ENCODE measurements at regions not wholly inside any gene's neighbourhood (a gene's known extent, or its start where the extent isn't known, plus 50 kb on each side); places are given as distances from the start of the nearest gene placed in this dataset.

DNA sequence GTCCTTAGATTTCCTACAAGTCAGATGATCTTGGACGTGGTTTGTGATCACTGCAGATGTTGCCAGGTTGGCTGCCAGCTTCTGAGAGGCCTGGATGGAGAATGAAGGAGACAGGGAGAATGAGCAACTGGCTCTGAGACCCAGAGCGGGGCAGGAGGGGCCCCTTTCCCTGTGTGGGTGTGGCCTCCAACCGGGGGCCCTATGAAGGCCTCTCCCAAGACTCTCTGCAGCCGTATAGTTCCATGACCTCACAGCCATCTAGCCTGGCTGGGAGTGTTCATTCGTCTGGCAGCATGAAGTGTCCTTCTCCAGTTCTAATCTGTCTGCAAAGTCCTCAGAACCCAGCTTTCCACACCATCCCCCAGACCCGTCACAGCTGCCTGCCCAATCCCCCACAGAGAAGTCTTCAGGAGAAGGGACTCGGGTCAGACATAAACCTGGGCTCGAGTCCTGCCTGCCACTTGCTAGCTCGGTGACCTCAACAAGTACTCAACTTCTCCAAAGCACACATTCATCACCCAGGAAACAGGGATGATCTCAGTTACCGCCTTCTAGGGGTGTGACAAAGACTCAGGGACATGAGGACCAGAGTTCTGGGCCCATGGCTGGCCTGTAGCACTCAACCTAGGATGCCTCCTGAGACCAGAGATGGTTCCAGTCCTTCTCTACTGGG lies 122.6 kb downstream of the EDN3 start:
- H4K20me1 ChIP-seq (ENCODE audit: insufficient read depth) = no peaks in the 10 kb centered on the region
- WGBS (ENCODE audit: low lambda C conversion rate) = 68% methylated on average over 6 of the region's 10 CpGs

DNA sequence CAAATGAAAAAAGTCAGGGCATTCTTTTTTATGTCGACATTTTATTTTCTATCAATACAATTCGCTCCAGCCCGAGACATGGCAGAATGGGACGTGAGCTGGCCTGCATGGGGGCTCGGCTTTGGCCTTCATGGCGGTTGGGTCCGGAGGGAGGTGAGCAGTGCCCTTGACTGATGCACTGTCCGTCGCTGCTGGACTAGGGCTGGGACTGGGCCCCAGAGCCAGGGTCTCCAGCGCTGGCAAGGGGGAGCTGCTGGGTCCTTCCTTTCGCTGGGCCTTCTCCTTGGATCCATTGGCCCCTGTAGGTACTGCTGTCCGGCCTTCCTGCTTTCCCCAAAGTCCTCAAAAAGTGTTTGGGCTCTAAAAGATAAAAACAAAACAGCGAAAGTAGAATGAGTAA lies 124.6 kb downstream of the EDN3 start:
- Histone ChIP-seq H3K4me3 (ENCODE audit: low read depth in 2 of 2, low read length in 1 of 2) (no peak overlapping the region), H2AFZ (ENCODE audit: low read depth) (no peak overlapping the region), H3K79me2 (ENCODE audit: insufficient read depth) (no peaks in the 10 kb centered on the region), H3F3A (replicated peaks; ENCODE audit: insufficient read depth) (peaks cover 3% of the 10 kb centered on the region), H3K36me3 (replicated peaks in 1 of 2; ENCODE audit: control insufficient read depth in 1 of 2, insufficient read depth in 2 of 2, low read length in 1 of 2) (no peaks in the 10 kb centered on the region), H3K9me2 (no peaks in the 10 kb centered on the region), H3K9me3 (no peaks in the 10 kb centered on the region), H3K9ac (no peak overlapping the region), H3K4me1 (ENCODE audit: control insufficient read depth in 1 of 2, insufficient read depth in 2 of 2, low read depth in 1 of 2, low read length in 1 of 2) (peaks cover 0 to 42% of the 10 kb centered on the region in 2 experiments; a peak in 2 of 4 replicates), H3K27me3 (ENCODE audit: insufficient read depth) (no peaks in the 10 kb centered on the region), H3K4me2 (no peak overlapping the region), H4K20me1 (ENCODE audit: insufficient read depth) (no peaks in the 10 kb centered on the region), H3K27ac (ENCODE audit: low read depth in 2 of 2, low read length in 1 of 2) (peak overlapping the region in 1 of 2 experiments; percentile 92; a peak in 2 of 4 replicates)
- DNase-seq = no peak
- CTCF ChIA-PET = interaction anchor here (0.7 to 3.2 kb wide), 4 partner anchors 13 to 202 kb away, joined by 3 to 8 read pairs (median 5); no protein-coding TSS in a partner anchor
- WGBS (ENCODE audit: low lambda C conversion rate) = 77% methylated on average over 13 of the region's 13 CpGs
- POLR2A ChIA-PET = interaction anchor here (1.1 kb wide), 1 partner anchor 13 kb away, joined by 5 read pairs; no protein-coding TSS in a partner anchor
- TF ChIP-seq, protein P1, sequence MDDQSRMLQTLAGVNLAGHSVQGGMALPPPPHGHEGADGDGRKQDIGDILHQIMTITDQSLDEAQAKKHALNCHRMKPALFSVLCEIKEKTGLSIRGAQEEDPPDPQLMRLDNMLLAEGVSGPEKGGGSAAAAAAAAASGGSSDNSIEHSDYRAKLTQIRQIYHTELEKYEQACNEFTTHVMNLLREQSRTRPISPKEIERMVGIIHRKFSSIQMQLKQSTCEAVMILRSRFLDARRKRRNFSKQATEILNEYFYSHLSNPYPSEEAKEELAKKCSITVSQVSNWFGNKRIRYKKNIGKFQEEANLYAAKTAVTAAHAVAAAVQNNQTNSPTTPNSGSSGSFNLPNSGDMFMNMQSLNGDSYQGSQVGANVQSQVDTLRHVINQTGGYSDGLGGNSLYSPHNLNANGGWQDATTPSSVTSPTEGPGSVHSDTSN (IDR thresholded peaks at IDR 0.05) = no peak
- TF ChIP-seq SIN3A (IDR thresholded peaks at IDR 0.05; ENCODE audit: borderline replicate concordance, low read depth, low read length) (no peak), TEAD4 (IDR thresholded peaks at IDR 0.05; ENCODE audit: borderline replicate concordance, insufficient read depth) (no peak), CHD2 (IDR thresholded peaks at IDR 0.05; ENCODE audit: low read length, partially characterized antibody) (no peak)
- TF ChIP-seq, protein P2, sequence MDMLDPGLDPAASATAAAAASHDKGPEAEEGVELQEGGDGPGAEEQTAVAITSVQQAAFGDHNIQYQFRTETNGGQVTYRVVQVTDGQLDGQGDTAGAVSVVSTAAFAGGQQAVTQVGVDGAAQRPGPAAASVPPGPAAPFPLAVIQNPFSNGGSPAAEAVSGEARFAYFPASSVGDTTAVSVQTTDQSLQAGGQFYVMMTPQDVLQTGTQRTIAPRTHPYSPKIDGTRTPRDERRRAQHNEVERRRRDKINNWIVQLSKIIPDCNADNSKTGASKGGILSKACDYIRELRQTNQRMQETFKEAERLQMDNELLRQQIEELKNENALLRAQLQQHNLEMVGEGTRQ (IDR thresholded peaks at IDR 0.05; ENCODE audit: borderline replicate concordance, low read depth, low read length) = no peak
- TF ChIP-seq, protein P3, sequence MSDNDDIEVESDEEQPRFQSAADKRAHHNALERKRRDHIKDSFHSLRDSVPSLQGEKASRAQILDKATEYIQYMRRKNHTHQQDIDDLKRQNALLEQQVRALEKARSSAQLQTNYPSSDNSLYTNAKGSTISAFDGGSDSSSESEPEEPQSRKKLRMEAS (IDR thresholded peaks at IDR 0.05; ENCODE audit: low read depth) = no peak

More for the DNA sequence above, 122.6 kb downstream of the EDN3 start:
- Histone ChIP-seq H3K79me2 (ENCODE audit: insufficient read depth) (no peaks in the 10 kb centered on the region), H3K27me3 (ENCODE audit: insufficient read depth) (no peaks in the 10 kb centered on the region; the same call in 1 of the 2 replicates), H3K9me3 (no peaks in the 10 kb centered on the region), H2AFZ (ENCODE audit: low read depth) (no peak overlapping the region), H3K4me3 (ENCODE audit: low read depth in 2 of 2, low read length in 1 of 2) (no peak overlapping the region), H3F3A (replicated peaks; ENCODE audit: insufficient read depth) (no peaks in the 10 kb centered on the region), H3K4me2 (no peak overlapping the region), H3K36me3 (replicated peaks in 1 of 2; ENCODE audit: control insufficient read depth in 1 of 2, insufficient read depth in 2 of 2, low read length in 1 of 2) (no peaks in the 10 kb centered on the region), H3K27ac (ENCODE audit: low read depth in 2 of 2, low read length in 1 of 2) (peak overlapping the region in 1 of 2 experiments; percentile 92; a peak in 1 of 4 replicates), H3K4me1 (ENCODE audit: control insufficient read depth in 1 of 2, insufficient read depth in 2 of 2, low read depth in 1 of 2, low read length in 1 of 2) (peaks cover 0 to 30% of the 10 kb centered on the region in 2 experiments; a peak in 1 of 4 replicates), H3K9ac (no peak overlapping the region), H3K9me2 (no peaks in the 10 kb centered on the region)
- CTCF ChIA-PET = interaction anchor here (0.6 to 3.2 kb wide), 4 partner anchors 10 to 32 kb away, joined by 3 to 8 read pairs (median 3); no protein-coding TSS in a partner anchor
- POLR2A ChIA-PET = no interaction called here
- TF ChIP-seq NFIC (IDR thresholded peaks at IDR 0.05; ENCODE audit: borderline replicate concordance) = no peak
- TF ChIP-seq FOSL2 (IDR thresholded peaks at IDR 0.05; ENCODE audit: borderline replicate concordance, low read depth) = no peak
- TF ChIP-seq, protein P3 (IDR thresholded peaks at IDR 0.05; ENCODE audit: low read depth) = no peak
- TF ChIP-seq ELF1 (IDR thresholded peaks at IDR 0.05) = no peak
- TF ChIP-seq POLR2AphosphoS5 (IDR thresholded peaks at IDR 0.05; ENCODE audit: low read depth, low read length) = no peak
- no peak for DNase-seq
